Keratinocyte (primary cell): ENCODE measurements at regions not wholly inside any gene's neighbourhood (a gene's known extent, or its start where the extent isn't known, plus 50 kb on each side); places are given as distances from the start of the nearest gene placed in this dataset.

ENCODE experiments used
- EZH2 ChIP-seq: IDR thresholded peaks from one replicate; pipeline ENCODE4 v1.6.1; 2012; ENCODE audit warnings: inconsistent platforms, mild to moderate bottlenecking, low read length, moderate library complexity
- TF ChIP-seq, protein P1 (sequence below), 3 experiments: IDR thresholded peaks in 1 of 3; conservative IDR thresholded peaks in 1 of 3; optimal IDR thresholded peaks in 1 of 3; 2 replicates in 2 of 3; 3 replicates in 1 of 3; pipeline versions ENCODE3 to v1.5.1; 2011; ENCODE audit warnings: low read length in 3 of 3, mild to moderate bottlenecking in 3 of 3, moderate library complexity in 2 of 3, control low read depth in 1 of 3, inconsistent platforms in 1 of 3; ENCODE audit not compliant: insufficient read depth in 2 of 3; ENCODE audit errors: extremely low read depth in 1 of 3

DNA sequence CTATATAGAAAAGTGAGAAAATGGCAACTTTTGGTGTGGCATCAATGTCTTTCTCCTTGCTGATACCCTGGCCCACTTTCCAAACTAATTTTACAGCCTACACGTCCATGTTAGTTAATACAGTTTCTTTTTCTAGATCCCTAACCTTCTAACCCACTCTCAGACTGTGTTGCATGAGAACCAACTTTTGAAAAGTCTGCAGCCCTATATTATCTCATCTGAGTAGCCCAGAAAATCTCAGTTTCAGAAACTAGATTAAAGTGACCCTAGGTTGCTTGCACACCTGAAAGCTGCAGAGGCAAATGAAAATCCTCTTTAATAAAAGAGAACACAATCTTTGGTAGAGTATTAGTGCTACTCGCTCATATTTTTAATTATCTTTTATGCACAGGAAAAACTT is 371.6 kb upstream of the EMCN start:
- TF ChIP-seq, protein P1, sequence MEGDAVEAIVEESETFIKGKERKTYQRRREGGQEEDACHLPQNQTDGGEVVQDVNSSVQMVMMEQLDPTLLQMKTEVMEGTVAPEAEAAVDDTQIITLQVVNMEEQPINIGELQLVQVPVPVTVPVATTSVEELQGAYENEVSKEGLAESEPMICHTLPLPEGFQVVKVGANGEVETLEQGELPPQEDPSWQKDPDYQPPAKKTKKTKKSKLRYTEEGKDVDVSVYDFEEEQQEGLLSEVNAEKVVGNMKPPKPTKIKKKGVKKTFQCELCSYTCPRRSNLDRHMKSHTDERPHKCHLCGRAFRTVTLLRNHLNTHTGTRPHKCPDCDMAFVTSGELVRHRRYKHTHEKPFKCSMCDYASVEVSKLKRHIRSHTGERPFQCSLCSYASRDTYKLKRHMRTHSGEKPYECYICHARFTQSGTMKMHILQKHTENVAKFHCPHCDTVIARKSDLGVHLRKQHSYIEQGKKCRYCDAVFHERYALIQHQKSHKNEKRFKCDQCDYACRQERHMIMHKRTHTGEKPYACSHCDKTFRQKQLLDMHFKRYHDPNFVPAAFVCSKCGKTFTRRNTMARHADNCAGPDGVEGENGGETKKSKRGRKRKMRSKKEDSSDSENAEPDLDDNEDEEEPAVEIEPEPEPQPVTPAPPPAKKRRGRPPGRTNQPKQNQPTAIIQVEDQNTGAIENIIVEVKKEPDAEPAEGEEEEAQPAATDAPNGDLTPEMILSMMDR (optimal IDR thresholded peaks at IDR 0.05 in 1 of 3, IDR thresholded peaks at IDR 0.05 in 1 of 3, conservative IDR thresholded peaks at IDR 0.05 in 1 of 3; ENCODE audit: extremely low read depth in 1 of 3, insufficient read depth in 2 of 3, low read length in 3 of 3) = no peak
- no peak for TF ChIP-seq EZH2
